Mucosa of rectum (tissue), 2 donors: ENCODE measurements at regions not wholly inside any gene's neighbourhood (a gene's known extent, or its start where the extent isn't known, plus 50 kb on each side); places are given as distances from the start of the nearest gene placed in this dataset.

Source experiments
- H3K27ac ChIP-seq, 2 donors: one replicate each; pipeline ENCODE4 v1.7.0; 2013; ENCODE audit warnings: inconsistent platforms in 2 of 2, low read depth in 2 of 2, low read length in 2 of 2
- H3K27me3 ChIP-seq, 2 donors: one replicate each; pipeline ENCODE4 v1.7.0; 2013; ENCODE audit warnings: low read length in 2 of 2; ENCODE audit not compliant: control insufficient read depth in 2 of 2, insufficient read depth in 2 of 2
- H3K36me3 ChIP-seq, 2 donors: one replicate each; pipeline ENCODE4 v1.7.0; 2013; ENCODE audit warnings: low read length in 2 of 2; ENCODE audit not compliant: control insufficient read depth in 2 of 2, insufficient read depth in 2 of 2
- H3K4me1 ChIP-seq, 2 donors: one replicate each; pipeline ENCODE4 v1.7.0; 2013; ENCODE audit warnings: low read length in 2 of 2, mild to moderate bottlenecking in 1 of 2; ENCODE audit not compliant: control insufficient read depth in 2 of 2, insufficient read depth in 2 of 2
- H3K4me3 ChIP-seq, 2 donors: one replicate each; pipeline ENCODE4 v1.7.0; 2013; ENCODE audit warnings: low read length in 2 of 2
- H3K9ac ChIP-seq, 2 donors: one replicate each; pipeline ENCODE4 v1.7.0; 2013; ENCODE audit warnings: low read length in 2 of 2, low read depth in 1 of 2, mild to moderate bottlenecking in 1 of 2
- H3K9me3 ChIP-seq, 2 donors: one replicate each; pipeline ENCODE4 v1.7.0; 2013; ENCODE audit warnings: low read length in 2 of 2; ENCODE audit not compliant: control insufficient read depth in 2 of 2
- donor health status: healthy.
- donor health status: Normal muscosa, but diverticular disease.

GRCh38 chr12:77116277-77116676 lies 50.9 kb upstream of the E2F7 start:
- Histone ChIP-seq H3K4me3 (no peak overlapping the region), H3K9ac (no peak overlapping the region), H3K9me3 (no peaks in the 10 kb centered on the region), H3K27ac (no peak overlapping the region), H3K36me3 (no peaks in the 10 kb centered on the region), H3K4me1 (no peaks in the 10 kb centered on the region), H3K27me3 (no peaks in the 10 kb centered on the region)

- no peaks in the 10 kb centered on the region for H3K36me3 ChIP-seq
- no peak overlapping the region for H3K27ac ChIP-seq
- no peaks in the 10 kb centered on the region for H3K9me3 ChIP-seq
- no peaks in the 10 kb centered on the region for H3K4me1 ChIP-seq
- no peaks in the 10 kb centered on the region for H3K27me3 ChIP-seq
- H3K4me3 ChIP-seq = no peak overlapping the region
- H3K9ac ChIP-seq = no peak overlapping the region
Measured at GRCh38 chr12:77115471-77115870, 50.1 kb upstream of the E2F7 start.
